Activated CD4-positive, alpha-beta T cell treated with anti-CD3 and anti-CD28 coated beads, Interleukin-2, amount 10 ng/mL, durations not matched to agents 24 days and 14 days (primary cell): ENCODE measurements at regions not wholly inside any gene's neighbourhood (a gene's known extent, or its start where the extent isn't known, plus 50 kb on each side); places are given as distances from the start of the nearest gene placed in this dataset.
"Not testable (repeated sequence)": the region's sequence is repeated elsewhere in the genome, so short reads cannot be mapped to it uniquely, and the experiment has no call there.

Experiments
- DNase-seq: peaks from one replicate; pipeline ENCODE4 v3.0.0; 2022
- H3K27ac Mint-ChIP-seq: one replicate; pipeline ENCODE4 v1.8.0; 2022; ENCODE audit warnings: mild to moderate bottlenecking, mixed read lengths
- H3K27me3 Mint-ChIP-seq: one replicate; pipeline ENCODE4 v1.8.0; 2022; ENCODE audit warnings: mixed read lengths
- H3K36me3 Mint-ChIP-seq: one replicate; pipeline ENCODE4 v1.8.0; 2022; ENCODE audit warnings: low read depth, mild to moderate bottlenecking, mixed read lengths
- H3K4me1 Mint-ChIP-seq: one replicate; pipeline ENCODE4 v1.8.0; 2021; ENCODE audit warnings: mixed read lengths
- H3K4me3 Mint-ChIP-seq: one replicate; pipeline ENCODE4 v1.8.0; 2022; ENCODE audit warnings: mild to moderate bottlenecking, moderate library complexity, mixed read lengths
- H3K9me3 Mint-ChIP-seq: one replicate; pipeline ENCODE4 v1.8.0; 2021; ENCODE audit warnings: mixed read lengths
- intact Hi-C: fragments of 100-400 bp; cut with micrococcal nuclease; formaldehyde crosslinking; loops from one replicate; pipeline ENCODE4 v1.15.1; 2023

DNA sequence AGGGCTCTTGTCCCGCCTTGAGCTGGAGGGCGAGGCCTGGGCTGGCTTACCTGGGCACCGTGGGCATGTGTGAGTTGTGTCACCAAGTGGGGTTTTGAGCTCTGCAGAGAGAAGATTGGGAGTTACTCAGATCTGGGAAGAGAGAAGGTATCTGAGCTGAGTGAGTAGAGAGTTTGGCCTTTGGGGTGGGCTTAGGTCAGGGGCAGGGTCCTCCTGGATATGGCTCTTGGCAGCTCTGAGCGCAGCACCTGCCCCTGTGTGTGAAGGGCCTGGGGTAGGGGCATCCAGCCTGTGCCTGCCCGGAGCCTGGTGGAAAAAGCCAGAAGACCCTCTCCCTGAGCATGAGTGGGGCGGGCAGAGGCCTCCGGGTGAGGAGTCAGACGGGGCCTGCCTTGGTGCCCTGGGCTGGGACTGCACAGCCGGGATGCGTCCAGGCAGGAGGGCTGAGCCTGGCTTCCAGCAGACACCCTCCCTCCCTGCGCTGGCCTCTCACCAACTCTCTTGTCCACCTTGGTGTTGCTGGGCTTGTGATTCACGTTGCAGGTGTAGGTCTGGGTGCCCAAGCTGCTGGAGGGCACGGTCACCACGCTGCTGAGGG is 244.3 kb downstream of the TMEM121 start:
- H3K27me3 Mint-ChIP-seq, H3K36me3 Mint-ChIP-seq, H3K9me3 Mint-ChIP-seq, intact Hi-C loops, DNase-seq, H3K27ac Mint-ChIP-seq, H3K4me1 Mint-ChIP-seq, H3K4me3 Mint-ChIP-seq: not testable (repeated sequence)

DNA sequence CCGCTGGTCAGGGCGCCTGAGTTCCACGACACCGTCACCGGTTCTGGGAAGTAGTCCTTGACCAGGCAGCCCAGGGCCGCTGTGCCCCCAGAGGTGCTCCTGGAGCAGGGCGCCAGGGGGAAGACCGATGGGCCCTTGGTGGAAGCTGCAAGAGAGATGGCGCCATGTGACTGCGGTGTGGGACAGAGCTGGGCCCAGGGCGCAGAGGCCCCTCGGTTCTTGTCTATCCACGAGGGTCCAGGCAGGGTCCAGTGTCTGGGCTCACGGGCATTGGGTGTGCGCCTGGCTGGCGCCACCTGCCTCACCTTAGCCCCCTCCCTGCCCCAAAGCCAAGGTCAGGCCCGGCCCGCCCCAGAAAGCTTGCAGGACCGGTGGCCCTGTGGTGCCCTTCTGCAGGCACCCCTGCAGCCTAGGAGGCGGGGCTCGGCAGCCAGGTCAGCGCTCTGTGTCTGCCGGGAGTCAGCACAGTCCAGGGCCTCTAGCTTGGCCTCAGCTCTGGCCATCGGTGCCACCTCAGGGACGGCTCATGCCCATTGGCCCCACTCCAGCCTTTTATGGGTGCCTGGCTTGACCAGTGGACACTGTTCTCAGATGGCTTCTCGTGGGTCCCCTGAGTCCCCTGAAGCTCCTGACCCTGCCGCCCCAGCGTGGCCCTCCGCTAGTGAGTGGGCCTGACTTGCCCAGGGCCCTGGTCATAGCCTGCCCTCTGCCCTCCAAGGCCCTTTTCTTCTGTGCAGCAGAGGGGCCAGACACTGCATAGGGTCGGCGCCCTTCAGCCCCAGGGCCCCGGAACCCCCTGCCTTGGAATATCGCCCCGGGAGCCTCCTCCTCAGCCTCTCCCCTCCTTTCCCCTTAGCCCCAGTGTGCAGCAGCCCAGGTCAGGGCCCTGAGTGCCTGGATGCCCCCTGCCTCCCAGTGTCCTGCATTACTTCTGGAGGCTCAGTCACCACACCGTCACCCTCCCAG is 245.2 kb downstream of the TMEM121 start:
- DNase-seq, H3K36me3 Mint-ChIP-seq, H3K9me3 Mint-ChIP-seq, H3K27ac Mint-ChIP-seq, H3K4me1 Mint-ChIP-seq, H3K4me3 Mint-ChIP-seq, intact Hi-C loops, H3K27me3 Mint-ChIP-seq: not testable (repeated sequence)

DNA sequence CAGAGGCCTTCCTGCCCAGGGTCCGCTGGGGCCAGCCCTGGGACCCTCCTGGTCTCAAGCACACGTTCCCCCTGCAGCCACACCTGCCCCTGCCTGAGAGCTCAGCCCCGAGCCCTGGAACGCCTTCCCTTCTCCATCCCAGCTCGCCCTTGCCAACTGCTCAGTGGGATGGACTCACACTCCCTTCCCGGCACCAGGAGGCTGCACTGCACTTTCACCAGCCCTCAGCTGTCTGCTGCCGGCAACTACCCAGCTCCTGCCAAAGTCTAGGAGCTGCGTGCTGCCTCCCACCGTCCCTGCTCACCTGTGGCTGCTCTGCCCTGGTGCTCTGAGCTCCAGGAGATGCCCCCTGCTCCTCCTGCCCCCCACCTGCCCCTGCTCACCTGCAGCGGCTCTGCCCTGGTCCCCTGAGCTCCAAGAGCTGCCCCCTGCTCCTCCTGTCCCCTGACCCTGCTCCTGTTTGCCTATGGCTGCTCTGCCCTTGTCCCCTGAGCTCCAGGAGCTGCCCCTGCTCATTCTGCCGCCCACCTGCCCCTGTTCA is 246.4 kb downstream of the TMEM121 start:
- H3K4me3 Mint-ChIP-seq, H3K36me3 Mint-ChIP-seq, H3K27ac Mint-ChIP-seq, intact Hi-C loops, DNase-seq, H3K27me3 Mint-ChIP-seq, H3K9me3 Mint-ChIP-seq, H3K4me1 Mint-ChIP-seq: not testable (repeated sequence)

DNA sequence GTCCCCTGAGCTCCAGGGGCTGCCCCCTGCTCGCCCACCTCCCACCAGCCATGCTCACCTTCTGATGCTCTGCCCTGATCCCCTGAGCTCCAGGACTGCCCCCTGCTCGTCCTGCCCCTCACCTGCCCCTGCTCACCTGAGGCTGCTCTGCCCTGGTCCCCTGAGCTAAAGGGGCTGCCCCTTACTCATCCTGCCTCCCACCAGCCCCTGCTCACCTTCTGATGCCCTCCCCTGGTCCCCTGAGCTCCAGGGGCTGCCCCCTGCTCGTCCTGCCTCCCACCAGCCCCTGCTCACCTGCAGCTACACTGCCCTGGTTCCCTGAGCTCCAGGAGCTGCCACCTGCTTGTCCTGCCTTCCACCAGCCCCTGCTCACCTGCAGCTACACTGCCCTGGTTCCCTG is 247.2 kb downstream of the TMEM121 start:
- no peaks in the 10 kb centered on the region for H3K27me3 Mint-ChIP-seq
- H3K27ac Mint-ChIP-seq = no peak overlapping the region
- no peak for DNase-seq
- no peak overlapping the region for H3K4me3 Mint-ChIP-seq
- H3K36me3 Mint-ChIP-seq = no peaks in the 10 kb centered on the region
- intact Hi-C loops = no loop called here
- peaks cover 3% of the 10 kb centered on the region for H3K4me1 Mint-ChIP-seq
- H3K9me3 Mint-ChIP-seq = peaks cover 13% of the 10 kb centered on the region

DNA sequence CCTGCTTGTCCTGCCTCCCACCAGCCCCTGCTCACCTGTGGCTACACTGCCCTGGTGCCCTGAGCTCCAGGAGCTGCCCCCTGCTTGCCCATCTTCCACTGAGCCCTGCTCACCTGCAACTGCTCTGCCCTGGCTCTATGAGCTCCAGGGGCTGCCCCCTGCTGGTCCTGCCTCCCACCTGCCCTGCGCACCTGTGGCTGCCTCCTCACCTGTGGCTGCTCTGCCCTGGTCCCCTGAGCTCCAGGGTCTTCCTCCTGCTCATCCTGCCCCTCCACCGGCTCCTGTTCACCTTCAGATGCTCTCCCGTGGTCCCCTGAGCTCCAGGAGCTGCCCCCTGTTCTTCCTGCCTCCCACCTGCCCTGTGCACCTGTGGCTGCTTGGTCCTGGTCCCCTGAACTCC is 247.6 kb downstream of the TMEM121 start:
- Mint-ChIP-seq H3K36me3 (no peaks in the 10 kb centered on the region), H3K27ac (no peak overlapping the region), H3K9me3 (peaks cover 16% of the 10 kb centered on the region), H3K4me3 (no peak overlapping the region), H3K27me3 (no peaks in the 10 kb centered on the region), H3K4me1 (peaks cover 3% of the 10 kb centered on the region)
- intact Hi-C loops = no loop called here
- DNase-seq = no peak

DNA sequence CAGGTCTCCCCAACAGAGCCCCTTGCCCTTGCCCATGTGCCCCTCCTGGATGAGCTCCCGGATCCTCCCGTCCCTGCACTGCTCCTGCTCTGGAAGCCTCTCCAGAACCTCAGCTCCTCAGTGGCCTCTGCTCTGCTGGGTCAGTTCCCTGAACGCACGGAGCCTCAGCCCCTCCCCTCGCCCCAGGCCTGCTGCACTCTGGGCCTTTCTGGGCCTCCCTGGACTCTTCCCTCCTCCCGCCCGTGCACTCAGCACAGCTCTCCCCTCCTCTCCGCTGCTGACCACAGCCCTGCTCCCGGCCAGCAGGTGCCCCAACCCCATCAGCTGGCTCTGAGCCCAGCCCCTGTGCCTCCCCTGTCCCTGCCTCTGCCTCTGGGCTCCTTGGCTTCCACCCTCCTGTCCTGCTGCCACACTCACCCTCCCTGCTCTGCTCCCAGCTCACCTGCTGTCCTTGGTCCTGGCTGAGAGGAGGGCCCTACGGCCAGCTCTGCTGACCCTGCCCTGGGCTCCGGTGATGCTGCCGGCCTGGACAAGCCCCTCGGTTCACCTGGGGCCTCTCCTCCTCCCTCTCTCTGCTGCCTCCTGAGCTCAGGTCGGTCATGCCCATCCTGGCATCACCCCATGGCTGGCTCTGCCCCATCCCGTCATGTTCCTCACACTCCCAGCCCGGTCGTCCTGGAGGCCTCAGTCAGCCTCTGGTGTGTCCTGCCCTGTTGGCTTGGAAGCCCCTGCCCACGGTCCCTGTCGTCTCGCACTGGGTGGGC is 248.4 kb downstream of the TMEM121 start:
- H3K27me3 Mint-ChIP-seq, H3K27ac Mint-ChIP-seq: not testable (repeated sequence)

DNA sequence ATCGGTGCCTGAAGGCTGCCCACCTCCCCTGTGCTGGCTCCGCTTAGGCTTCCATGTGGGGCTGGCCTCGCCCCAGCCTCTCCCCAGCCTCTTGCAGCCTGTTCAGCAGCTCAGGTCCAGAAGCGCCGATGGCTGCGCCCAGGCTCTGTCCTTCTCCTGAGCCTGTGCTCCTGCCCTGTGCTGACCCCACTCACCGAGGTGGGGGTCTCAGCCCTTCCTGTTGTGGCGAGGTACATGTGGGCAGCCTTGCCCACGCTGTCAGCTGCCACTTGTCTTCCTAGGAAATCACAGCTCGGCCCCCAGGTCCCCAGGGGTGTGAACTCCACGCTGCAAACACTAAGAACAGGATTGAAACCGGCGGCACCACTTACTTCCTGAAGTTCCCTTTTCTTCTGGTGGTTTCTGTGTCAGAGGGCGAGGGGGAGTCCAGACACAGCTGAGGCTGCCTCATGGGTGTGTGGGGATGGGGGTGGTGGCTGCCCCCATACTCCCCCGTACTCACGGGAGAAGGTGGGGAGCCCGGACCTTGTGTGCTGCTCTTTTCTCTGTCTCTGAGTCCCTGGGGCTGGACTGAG is 249.1 kb downstream of the TMEM121 start:
- H3K4me3 Mint-ChIP-seq, H3K36me3 Mint-ChIP-seq, H3K4me1 Mint-ChIP-seq, H3K27ac Mint-ChIP-seq, intact Hi-C loops, DNase-seq, H3K27me3 Mint-ChIP-seq: not testable (repeated sequence)
- H3K9me3 Mint-ChIP-seq = peaks cover 27% of the 10 kb centered on the region

More for the DNA sequence above, 248.4 kb downstream of the TMEM121 start:
- H3K36me3 Mint-ChIP-seq, DNase-seq, intact Hi-C loops, H3K4me1 Mint-ChIP-seq, H3K4me3 Mint-ChIP-seq: not testable (repeated sequence)
- H3K9me3 Mint-ChIP-seq = peaks cover 22% of the 10 kb centered on the region

DNA sequence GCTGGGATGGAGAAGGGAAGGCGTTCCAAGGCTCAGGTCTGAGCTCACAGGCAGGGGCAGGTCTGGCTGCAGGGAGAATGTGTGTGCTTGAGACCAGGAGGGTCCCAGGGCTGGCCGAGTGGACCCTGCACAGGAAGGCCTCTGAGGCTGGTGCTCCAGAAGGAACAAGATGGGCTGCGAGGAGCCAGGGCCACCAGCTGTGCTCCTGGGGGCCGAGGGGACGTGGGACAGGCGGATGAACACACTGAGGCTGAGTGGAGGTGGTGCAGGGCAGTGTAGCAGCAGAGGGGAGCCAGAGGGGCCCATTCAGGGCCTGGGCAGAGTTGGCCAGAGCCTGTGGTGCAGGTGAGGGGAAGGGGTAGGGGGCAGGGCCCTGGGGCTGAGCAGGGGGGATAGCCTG is 249.7 kb downstream of the TMEM121 start:
- H3K27me3 Mint-ChIP-seq, H3K4me3 Mint-ChIP-seq, H3K36me3 Mint-ChIP-seq, intact Hi-C loops, H3K4me1 Mint-ChIP-seq, DNase-seq: not testable (repeated sequence)
- Mint-ChIP-seq H3K9me3 (peaks cover 33% of the 10 kb centered on the region), H3K27ac (peak overlapping the region; percentile 6)

DNA sequence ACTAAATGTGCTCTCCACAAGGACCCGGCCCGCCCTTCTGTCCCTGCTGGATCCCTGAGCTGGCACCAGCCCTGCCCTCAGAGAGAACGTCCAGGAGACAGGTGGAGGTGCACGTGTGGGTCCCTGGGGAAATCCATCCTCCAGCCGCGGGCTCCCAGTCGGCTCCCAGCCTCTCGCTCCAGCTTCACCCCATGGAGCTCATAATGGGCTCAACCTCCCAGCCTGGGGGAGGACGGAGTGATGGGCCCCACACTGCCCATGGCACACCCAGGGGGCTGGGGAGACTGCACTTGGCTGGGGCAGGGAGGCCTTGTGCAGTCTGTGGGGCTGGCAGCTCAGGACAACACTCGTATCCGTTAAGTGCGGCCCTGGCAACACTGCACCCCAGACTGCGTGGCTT is 250.5 kb downstream of the TMEM121 start:
- DNase-seq = no peak
- intact Hi-C loops = no loop called here
- Mint-ChIP-seq H3K27me3 (peaks cover 5% of the 10 kb centered on the region), H3K9me3 (peaks cover 37% of the 10 kb centered on the region), H3K36me3 (no peaks in the 10 kb centered on the region), H3K4me3 (no peak overlapping the region), H3K4me1 (peaks cover 3% of the 10 kb centered on the region), H3K27ac (no peak overlapping the region)

DNA sequence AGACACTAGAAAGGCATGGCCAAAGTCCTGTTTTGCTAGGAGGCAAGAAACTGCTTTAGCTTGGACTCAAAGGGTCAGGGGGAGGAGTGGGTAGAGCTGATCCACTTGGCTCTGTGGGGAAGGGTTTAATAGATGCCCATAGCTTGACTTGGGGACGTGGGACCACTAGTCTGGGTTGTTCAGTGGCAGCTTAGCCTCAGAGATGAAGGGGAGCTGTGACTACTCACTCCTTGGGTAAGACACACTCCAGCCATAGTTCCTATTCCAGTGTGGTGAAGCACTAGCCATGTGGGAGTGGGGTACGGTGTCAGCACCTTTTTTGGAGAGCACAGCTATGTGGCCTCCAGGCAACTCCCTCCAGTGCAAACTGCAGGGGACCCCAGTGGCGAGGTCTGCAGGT is 257.3 kb downstream of the TMEM121 start:
- intact Hi-C loops = no loop called here
- no peak for DNase-seq
- H3K27ac Mint-ChIP-seq = no peak overlapping the region
- no peaks in the 10 kb centered on the region for H3K36me3 Mint-ChIP-seq
- H3K9me3 Mint-ChIP-seq = peaks cover 31% of the 10 kb centered on the region
- H3K27me3 Mint-ChIP-seq = peaks cover 18% of the 10 kb centered on the region
- H3K4me3 Mint-ChIP-seq = no peak overlapping the region
- no peaks in the 10 kb centered on the region for H3K4me1 Mint-ChIP-seq

DNA sequence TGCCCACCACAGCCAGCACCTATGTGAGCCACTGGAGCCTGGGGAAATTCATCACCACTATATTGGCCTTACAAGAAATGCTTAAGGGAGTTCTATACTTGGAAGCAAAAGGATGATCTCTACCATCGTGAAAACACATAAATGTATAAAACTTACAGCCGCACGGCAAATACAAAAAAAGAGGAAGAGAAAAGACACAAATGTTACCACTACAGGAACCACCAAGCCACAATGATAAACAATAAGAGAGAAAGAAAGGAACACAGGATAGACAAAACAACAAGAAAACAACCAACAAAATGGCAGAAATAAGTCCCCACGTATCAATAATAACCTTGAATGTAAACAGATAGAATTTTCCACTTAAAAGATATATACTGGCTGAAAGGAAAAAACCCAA is 267.5 kb downstream of the TMEM121 start:
- H3K27me3 Mint-ChIP-seq = peaks cover 31% of the 10 kb centered on the region
- H3K9me3 Mint-ChIP-seq = peaks cover 7% of the 10 kb centered on the region
- H3K27ac Mint-ChIP-seq = no peak overlapping the region
- no peak for DNase-seq
- intact Hi-C loops = no loop called here
- no peak overlapping the region for H3K4me3 Mint-ChIP-seq
- no peaks in the 10 kb centered on the region for H3K36me3 Mint-ChIP-seq
- H3K4me1 Mint-ChIP-seq = peaks cover 2% of the 10 kb centered on the region

DNA sequence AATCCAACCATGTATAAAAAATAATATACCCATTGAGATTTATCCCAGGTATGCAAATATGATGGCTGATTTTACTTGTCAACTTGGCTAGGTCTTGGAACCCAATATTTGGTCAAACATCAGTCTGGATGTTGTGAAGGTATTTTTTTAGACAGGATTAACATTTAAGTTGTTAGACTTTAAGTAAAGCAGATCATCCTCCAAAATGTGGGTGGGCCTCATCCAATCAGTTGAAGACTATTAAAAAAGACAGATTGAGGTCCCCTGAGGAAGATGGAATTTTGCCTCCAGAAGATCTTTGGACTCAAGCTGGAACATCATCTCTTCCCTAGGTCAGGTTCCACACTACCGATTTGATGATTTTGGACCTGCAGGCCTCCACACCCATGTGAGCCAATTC is 271.2 kb downstream of the TMEM121 start:
- intact Hi-C loops = no loop called here
- peaks cover 2% of the 10 kb centered on the region for H3K4me1 Mint-ChIP-seq
- H3K27me3 Mint-ChIP-seq = peaks cover 24% of the 10 kb centered on the region
- peaks cover 19% of the 10 kb centered on the region for H3K9me3 Mint-ChIP-seq
- H3K4me3 Mint-ChIP-seq = no peak overlapping the region
- no peaks in the 10 kb centered on the region for H3K36me3 Mint-ChIP-seq
- H3K27ac Mint-ChIP-seq = no peak overlapping the region
- DNase-seq = peak; percentile 26

DNA sequence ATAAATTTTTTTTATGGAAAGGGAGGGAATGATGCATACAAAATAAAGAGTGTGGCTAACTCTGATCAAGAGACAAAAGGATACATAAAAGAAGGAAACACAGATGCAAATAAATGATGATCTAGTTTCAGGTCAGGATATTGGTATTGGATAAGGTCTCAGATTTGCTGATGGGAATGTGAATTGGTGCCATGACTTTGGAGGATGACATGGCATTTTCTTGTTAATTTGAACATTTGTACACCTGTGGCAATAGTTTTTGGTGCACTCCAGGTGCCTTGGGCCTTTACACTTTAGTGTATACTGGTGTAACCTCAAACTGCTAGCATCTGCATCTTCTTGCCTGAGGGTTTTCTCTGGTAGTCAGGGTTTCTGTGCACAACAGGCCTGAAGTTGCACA is 279.3 kb downstream of the TMEM121 start:
- Mint-ChIP-seq H3K36me3 (no peaks in the 10 kb centered on the region), H3K27ac (no peak overlapping the region), H3K27me3 (peaks cover 17% of the 10 kb centered on the region), H3K4me3 (no peak overlapping the region), H3K9me3 (peaks cover 7% of the 10 kb centered on the region), H3K4me1 (no peaks in the 10 kb centered on the region)
- no peak for DNase-seq
- intact Hi-C loops = no loop called here
